ENCODE measurements at regions not wholly inside any gene's neighbourhood (a gene's known extent, or its start where the extent isn't known, plus 50 kb on each side); places are given as distances from the start of the nearest gene placed in this dataset.

- DNase-seq (ENCODE audit: low spot score) = peak; percentile 96
Measured at GRCh38 chr16:85309656-85310587, 197.7 kb upstream of the CIBAR2 start.

GRCh38 chr16:85310868-85311585 is 198.8 kb upstream of the CIBAR2 start:
- DNase-seq (ENCODE audit: low spot score) = no peak

- DNase-seq (ENCODE audit: low spot score) = no peak
Measured at GRCh38 chr16:85311741-85312140, 199.5 kb upstream of the CIBAR2 start.

DNA sequence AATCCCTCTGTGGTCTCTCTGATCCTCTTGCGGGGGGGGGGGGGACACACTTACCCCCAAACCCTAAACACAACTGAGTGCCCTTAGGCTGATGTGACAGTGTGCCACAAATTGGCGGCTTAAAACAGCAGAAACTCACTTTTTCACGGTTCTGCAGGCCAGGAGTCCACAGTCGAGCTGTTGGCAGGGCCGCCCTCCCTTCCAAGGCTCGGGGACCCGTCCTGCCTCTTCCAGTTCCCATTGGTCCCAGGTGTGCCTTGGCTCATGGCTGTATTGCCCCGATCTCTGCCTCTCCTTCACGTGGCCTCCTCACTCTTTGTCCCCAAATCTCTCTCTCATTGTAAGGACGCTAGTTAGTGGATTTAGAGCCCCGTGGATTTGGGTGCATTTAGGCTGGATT is 199.9 kb upstream of the CIBAR2 start:
- DNase-seq (ENCODE audit: low spot score) = no peak

DNA sequence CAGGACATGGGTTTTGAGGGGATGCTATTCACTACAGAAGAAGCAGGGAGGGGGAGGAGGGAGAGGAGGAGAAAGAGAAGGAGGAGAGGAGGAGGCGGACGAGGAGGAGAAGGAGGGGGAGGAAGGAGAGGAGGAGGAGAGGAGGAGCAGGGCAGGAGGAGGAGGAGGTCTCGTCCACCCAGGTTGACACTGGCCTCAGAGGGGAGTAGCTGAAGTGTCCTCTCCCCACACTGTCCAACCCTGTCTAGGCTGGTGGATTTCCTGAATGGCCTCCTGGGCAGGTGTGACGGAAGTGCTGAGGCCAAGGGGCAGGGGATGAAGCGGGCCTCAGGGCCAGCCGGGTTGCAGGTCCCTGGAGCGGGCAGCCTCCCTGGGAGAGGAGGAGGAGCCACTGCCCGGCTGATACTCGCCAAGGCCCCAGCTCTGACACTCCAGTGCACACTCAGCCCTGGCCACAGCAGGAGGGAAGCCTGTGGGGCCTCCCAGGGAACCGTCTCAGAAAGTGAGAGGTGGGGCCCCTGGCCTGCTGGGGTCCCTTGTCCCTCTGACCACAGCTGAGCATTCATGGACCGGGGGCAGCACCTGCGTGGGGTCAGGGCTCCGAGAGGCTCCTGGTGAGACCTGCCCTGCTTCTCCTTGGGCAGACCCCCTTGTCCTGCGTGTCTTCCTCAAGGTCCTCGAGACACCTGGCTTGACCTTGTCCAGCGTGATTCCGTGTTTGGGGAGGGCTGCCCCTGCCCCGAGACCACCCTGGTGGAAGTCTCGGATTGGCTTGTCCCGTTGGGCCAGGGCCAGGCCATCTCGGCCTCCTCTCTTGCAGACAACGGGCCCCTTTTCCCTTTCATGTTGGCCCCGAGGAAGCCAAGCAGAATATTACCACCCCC is 200.6 kb upstream of the CIBAR2 start:
- no peak for DNase-seq (ENCODE audit: low spot score)

- peak; percentile 53 for DNase-seq (ENCODE audit: low spot score)
Measured at GRCh38 chr16:85313526-85314301, 201.4 kb upstream of the CIBAR2 start.

DNA sequence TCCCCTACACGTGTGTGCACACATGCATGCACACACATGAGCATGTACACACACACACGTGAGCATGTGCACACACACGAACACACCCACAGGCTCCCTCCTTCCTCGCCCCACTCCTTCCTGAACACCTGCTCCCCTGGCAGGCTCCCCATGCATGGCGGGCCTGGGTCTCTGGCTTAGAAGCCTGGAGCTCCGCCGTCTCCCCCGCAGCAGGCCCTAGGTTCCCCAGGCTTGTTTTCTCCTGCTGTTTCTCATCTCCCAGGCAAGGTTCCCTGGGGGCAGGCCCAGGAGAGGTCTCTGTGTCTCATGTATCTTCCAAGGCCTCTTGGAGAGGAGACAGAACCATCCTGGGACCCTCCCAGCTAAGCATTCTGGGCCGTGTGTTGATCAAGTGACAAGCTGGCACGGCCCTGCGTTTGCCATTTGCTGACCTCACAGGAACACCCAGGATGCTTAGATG is 202.3 kb upstream of the CIBAR2 start:
- DNase-seq (ENCODE audit: low spot score) = no peak

GRCh38 chr16:85315866-85316265 is 203.6 kb upstream of the CIBAR2 start:
- DNase-seq (ENCODE audit: low spot score) = no peak

- peak; percentile 86 for DNase-seq (ENCODE audit: low spot score)
Measured at GRCh38 chr16:85316321-85316919, 204.1 kb upstream of the CIBAR2 start.

DNA sequence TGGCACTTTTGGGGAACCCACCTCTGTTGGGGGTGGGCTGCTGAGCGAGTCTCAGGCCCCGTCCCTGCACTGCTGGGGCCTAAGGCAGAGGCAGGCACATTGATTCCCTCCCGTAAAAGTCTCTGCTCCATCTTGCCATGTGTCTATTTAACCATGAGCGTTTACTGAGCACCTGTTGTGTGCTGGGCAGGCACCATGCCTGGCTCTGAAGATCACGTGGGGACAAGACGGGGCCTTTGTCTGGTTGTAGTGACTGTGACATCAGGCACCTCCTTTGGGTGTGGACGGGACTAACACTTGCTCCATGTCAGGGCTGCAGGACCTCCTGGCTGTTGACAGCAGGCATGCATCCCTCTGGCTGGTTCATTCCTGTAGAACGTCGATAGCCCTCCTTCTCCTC is 204.7 kb upstream of the CIBAR2 start:
- DNase-seq (ENCODE audit: low spot score) = no peak

GRCh38 chr16:85317704-85318103 is 205.4 kb upstream of the CIBAR2 start:
- DNase-seq (ENCODE audit: low spot score) = no peak

DNA sequence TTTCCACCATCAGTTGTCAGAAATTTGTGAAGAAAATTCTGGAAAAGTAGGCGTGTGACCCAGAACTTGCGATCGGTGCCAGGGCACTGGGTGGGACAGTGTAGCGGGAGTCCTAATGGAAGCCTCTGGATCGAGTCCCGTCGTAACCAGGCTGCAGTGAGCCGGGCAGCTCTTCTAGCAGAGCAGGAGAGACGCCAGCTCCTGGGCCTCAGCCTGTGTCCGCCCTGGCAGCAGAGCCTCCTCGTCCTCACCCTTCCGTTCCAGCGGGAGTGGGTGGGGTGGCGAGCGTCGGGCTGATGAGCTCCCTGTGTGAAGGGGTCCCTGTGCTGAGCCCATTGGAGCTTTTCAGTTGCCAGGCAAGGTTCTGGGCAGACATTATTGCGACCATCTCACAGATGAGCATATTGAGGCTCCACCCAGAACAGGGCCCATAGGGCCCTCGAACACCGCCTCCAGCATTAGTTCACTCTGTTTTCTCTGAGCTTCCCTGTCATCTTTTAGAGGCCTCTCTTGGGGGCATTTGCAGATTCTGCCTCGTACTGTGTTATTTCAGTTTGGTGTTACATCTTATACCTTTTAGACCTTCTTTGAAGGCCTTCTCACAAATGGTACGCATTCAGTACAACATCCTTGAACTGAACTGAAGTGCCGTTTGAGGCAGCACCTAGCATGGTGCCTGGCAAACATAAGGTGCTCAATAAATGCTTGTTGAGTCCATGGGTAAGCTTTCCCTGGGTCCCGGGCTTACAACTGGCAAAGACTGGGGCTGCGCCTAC is 207.1 kb upstream of the CIBAR2 start:
- DNase-seq (ENCODE audit: low spot score) = no peak

- no peak for DNase-seq (ENCODE audit: low spot score)
Measured at GRCh38 chr16:85319984-85320440, 207.7 kb upstream of the CIBAR2 start.

GRCh38 chr16:85320677-85321385 is 208.6 kb upstream of the CIBAR2 start:
- no peak for DNase-seq (ENCODE audit: low spot score)

DNA sequence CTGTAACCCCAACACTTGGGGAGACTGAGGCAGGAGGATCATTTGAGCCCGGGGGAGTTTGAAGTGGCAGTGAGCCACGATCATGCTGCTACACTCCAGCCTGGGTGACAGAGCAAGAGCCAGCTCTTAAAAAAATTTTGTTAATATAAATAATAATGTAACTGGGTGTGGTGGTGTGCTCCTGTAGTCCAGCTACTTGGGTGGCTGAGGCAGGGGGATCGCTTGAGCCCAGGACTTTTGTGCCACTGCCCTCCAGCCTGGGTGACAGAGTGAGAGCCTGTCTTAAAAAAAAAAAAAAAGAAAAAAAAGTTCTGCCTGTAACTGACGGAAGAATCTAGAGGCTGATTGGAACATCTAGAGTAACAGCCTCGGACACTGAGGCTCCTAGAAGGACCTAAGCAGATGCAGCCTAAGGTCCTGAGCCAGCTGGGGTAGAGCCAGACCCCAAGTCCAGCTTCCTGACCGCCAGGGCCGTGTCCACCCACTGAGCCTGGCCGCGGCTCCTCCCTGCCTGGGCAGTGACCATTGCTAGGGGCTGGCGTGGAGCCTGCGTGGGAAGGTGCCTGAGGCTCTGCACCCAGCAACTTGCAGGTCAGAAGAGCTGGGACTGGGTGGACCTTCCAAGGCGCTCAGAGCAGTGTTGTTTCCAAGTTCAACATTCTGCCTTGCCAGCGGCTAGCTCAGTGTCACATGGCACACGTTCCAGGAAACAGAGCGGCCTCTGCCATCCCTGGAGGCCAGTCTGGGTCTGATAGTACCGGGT is 209.4 kb upstream of the CIBAR2 start:
- peak; percentile 95 for DNase-seq (ENCODE audit: low spot score)

DNA sequence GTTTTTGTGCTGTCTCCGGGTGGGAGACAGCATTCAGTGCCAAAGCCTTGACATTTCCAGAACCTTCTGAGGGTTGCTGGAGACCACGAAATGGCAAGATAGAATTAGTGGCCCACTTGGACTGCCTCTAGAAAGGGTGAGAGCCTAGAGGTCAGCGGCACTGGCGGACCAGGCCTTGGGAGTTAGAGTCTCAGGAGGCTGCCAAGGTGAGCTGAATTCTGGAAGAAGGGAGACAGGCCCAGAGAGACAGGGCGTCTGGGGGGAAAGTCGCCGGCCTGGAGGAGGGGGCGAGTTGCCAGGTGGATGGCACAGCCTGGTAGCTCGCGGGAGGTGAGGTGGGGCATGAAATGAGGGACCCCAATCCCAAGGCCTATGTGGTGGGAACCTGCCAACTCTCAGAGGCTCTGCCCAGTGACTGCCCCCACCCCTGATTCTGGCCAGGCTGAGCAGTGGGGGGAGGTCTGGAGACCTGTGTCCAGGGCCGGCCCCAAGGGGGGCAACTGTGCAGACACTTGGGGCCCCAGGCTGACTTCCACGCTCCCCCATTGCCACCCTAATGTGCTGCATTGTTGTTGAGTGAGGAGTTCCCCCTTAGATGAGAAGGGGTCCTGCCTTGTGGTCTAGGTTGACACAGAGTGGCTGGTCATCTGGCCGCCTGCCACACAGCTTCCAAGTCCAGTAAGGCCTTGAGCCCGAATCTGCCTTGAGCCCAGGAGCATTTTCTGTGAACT is 211.1 kb upstream of the CIBAR2 start:
- DNase-seq (ENCODE audit: low spot score) = no peak

GRCh38 chr16:85323961-85324253 is 211.6 kb upstream of the CIBAR2 start:
- no peak for DNase-seq (ENCODE audit: low spot score)

DNA sequence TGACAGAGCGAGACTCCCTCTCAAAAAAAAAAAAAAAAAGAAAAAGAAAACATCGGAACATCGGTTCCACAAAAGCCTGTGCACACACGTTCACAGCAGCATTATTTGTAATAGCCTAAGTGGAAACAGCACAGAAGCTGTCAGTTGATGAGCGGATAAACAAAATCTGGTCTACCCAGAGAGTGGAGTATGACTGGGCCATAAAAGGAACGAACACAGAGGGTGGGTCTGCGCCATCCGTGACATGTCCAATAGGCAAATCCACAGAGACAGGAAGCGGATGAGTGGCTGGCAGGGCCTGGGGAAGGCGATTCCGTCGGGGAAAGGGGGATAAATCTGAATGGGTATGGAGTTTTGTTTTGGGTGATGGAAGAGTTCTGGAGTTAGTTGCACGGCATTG is 212.2 kb upstream of the CIBAR2 start:
- no peak for DNase-seq (ENCODE audit: low spot score)
